Breast epithelium (tissue), 3 donors: ENCODE measurements at regions not wholly inside any gene's neighbourhood (a gene's known extent, or its start where the extent isn't known, plus 50 kb on each side); places are given as distances from the start of the nearest gene placed in this dataset.

Experiments used
- POLR2A ChIP-seq: fragments of 450-650 bp; IDR thresholded peaks from one replicate; pipeline ENCODE4 v1.6.1; 2016; ENCODE audit warnings: antibody characterized with exemption, mild to moderate bottlenecking, moderate library complexity
- POLR2AphosphoS5 ChIP-seq, 3 donors: sonication (generic); formaldehyde crosslinking; IDR thresholded peaks; one replicate each; pipeline ENCODE4 v1.6.1; 2017; ENCODE audit warnings: antibody characterized with exemption in 3 of 3
- TF ChIP-seq, protein P1 (sequence below), 3 donors: fragments of 450-650 bp; IDR thresholded peaks; one replicate each; pipeline ENCODE4 v1.5.1; 2016 to 2017; ENCODE audit warnings: antibody characterized with exemption in 3 of 3, mild to moderate bottlenecking in 3 of 3, moderate library complexity in 3 of 3

DNA sequence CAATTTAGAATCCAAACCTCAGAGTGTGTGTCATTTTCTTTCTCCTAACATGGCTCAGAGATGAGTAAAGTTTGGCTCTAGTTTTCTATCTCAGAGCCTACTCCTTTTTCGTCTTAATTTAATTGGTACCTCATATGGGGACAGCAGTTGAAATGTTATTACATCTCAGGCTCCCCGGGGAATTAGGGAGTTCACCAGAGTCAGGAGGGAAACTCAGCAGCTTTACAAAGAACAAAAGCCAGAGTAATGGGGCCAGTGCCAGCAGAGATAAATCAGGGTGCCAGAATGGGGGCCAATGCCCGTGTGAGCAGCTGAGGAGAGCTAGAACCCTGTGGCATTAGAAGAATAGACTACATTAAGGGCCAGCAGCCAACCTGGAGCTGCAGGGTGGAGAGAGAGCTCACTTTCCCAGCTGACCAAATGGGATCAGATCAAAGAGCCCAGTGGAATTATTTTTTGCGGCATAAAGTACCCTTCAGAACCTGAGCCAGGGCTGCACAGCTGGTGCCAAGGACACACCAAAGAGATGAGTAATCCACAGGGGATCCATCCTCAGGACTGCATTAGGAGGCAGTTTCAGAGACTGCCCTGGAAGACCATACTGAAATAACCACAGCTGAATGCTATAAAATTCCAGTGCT, 207.1 kb upstream of the DKK2 start:
- TF ChIP-seq POLR2A (no peak), POLR2AphosphoS5 (IDR thresholded peaks at IDR 0.05) (no peak)
- TF ChIP-seq, protein P1, sequence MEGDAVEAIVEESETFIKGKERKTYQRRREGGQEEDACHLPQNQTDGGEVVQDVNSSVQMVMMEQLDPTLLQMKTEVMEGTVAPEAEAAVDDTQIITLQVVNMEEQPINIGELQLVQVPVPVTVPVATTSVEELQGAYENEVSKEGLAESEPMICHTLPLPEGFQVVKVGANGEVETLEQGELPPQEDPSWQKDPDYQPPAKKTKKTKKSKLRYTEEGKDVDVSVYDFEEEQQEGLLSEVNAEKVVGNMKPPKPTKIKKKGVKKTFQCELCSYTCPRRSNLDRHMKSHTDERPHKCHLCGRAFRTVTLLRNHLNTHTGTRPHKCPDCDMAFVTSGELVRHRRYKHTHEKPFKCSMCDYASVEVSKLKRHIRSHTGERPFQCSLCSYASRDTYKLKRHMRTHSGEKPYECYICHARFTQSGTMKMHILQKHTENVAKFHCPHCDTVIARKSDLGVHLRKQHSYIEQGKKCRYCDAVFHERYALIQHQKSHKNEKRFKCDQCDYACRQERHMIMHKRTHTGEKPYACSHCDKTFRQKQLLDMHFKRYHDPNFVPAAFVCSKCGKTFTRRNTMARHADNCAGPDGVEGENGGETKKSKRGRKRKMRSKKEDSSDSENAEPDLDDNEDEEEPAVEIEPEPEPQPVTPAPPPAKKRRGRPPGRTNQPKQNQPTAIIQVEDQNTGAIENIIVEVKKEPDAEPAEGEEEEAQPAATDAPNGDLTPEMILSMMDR (IDR thresholded peaks at IDR 0.05) = no peak
